ENCODE measurements at regions not wholly inside any gene's neighbourhood (a gene's known extent, or its start where the extent isn't known, plus 50 kb on each side); places are given as distances from the start of the nearest gene placed in this dataset.

GRCh38 chr14:96979611-96980074 lies 182.5 kb downstream of the VRK1 start:
- ChIA-PET CTCF (no interaction called here), POLR2A (no interaction called here)
- H3K27ac ChIP-seq (ENCODE audit: low read depth, low read length) = no peak overlapping the region
- no peaks in the 10 kb centered on the region for H3K27me3 ChIP-seq (ENCODE audit: control insufficient read depth, insufficient read depth, low read length)
- DNase-seq (ENCODE audit: low read depth, low spot score) = no peak
- peaks cover 23% of the 10 kb centered on the region for H3K9me3 ChIP-seq (ENCODE audit: control insufficient read depth, insufficient read depth, low read length)
- TF ChIP-seq CTCF (IDR thresholded peaks at IDR 0.05; ENCODE audit: low read depth, low read length) = no peak
- no peak overlapping the region for H3K4me3 ChIP-seq (ENCODE audit: low read depth, low read length)

- Histone ChIP-seq H3K27me3 (ENCODE audit: control insufficient read depth, insufficient read depth, low read length) (no peaks in the 10 kb centered on the region), H3K9me3 (ENCODE audit: control insufficient read depth, insufficient read depth, low read length) (peaks cover 25% of the 10 kb centered on the region), H3K4me3 (ENCODE audit: low read depth, low read length) (no peak overlapping the region), H3K27ac (ENCODE audit: low read depth, low read length) (no peak overlapping the region)
- no peak for TF ChIP-seq CTCF (IDR thresholded peaks at IDR 0.05; ENCODE audit: low read depth, low read length)
- no peak for DNase-seq (ENCODE audit: low read depth, low spot score)
- ChIA-PET CTCF (no interaction called here), POLR2A (no interaction called here)
These were observed 183.7 kb downstream of the VRK1 start for GRCh38 chr14:96980835-96981234.

- no peak for DNase-seq (ENCODE audit: low read depth, low spot score)
- CTCF ChIA-PET = no interaction called here
- POLR2A ChIA-PET = no interaction called here
- Histone ChIP-seq H3K4me3 (ENCODE audit: low read depth, low read length) (no peak overlapping the region), H3K9me3 (ENCODE audit: control insufficient read depth, insufficient read depth, low read length) (peaks cover 30% of the 10 kb centered on the region), H3K27me3 (ENCODE audit: control insufficient read depth, insufficient read depth, low read length) (no peaks in the 10 kb centered on the region), H3K27ac (ENCODE audit: low read depth, low read length) (no peak overlapping the region)
- no peak for TF ChIP-seq CTCF (IDR thresholded peaks at IDR 0.05; ENCODE audit: low read depth, low read length)
These were observed 189.3 kb downstream of the VRK1 start for GRCh38 chr14:96986256-96987085.

GRCh38 chr14:96987086-96987474 lies 189.9 kb downstream of the VRK1 start:
- TF ChIP-seq CTCF (IDR thresholded peaks at IDR 0.05; ENCODE audit: low read depth, low read length) = no peak
- DNase-seq (ENCODE audit: low read depth, low spot score) = no peak
- H3K4me3 ChIP-seq (ENCODE audit: low read depth, low read length) = no peak overlapping the region
- CTCF ChIA-PET = no interaction called here
- H3K27ac ChIP-seq (ENCODE audit: low read depth, low read length) = no peak overlapping the region
- peaks cover 24% of the 10 kb centered on the region for H3K9me3 ChIP-seq (ENCODE audit: control insufficient read depth, insufficient read depth, low read length)
- H3K27me3 ChIP-seq (ENCODE audit: control insufficient read depth, insufficient read depth, low read length) = no peaks in the 10 kb centered on the region
- POLR2A ChIA-PET = no interaction called here

- H3K27me3 ChIP-seq (ENCODE audit: control insufficient read depth, insufficient read depth, low read length) = no peaks in the 10 kb centered on the region
- peaks cover 24% of the 10 kb centered on the region for H3K9me3 ChIP-seq (ENCODE audit: control insufficient read depth, insufficient read depth, low read length)
- ChIA-PET POLR2A (no interaction called here), CTCF (no interaction called here)
- H3K27ac ChIP-seq (ENCODE audit: low read depth, low read length) = no peak overlapping the region
- TF ChIP-seq CTCF (IDR thresholded peaks at IDR 0.05; ENCODE audit: low read depth, low read length) = no peak
- H3K4me3 ChIP-seq (ENCODE audit: low read depth, low read length) = no peak overlapping the region
- DNase-seq (ENCODE audit: low read depth, low spot score) = no peak
These were observed 190.6 kb downstream of the VRK1 start for GRCh38 chr14:96987771-96988170.

Data from AG04450 (cell line).